Lung microvascular endothelial cell (primary cell): ENCODE measurements at regions not wholly inside any gene's neighbourhood (a gene's known extent, or its start where the extent isn't known, plus 50 kb on each side); places are given as distances from the start of the nearest gene placed in this dataset.
A peak's percentile ranks its signal among the peaks of the same experiment; 100 is the strongest.
"Not testable (repeated sequence)": the region's sequence is repeated elsewhere in the genome, so short reads cannot be mapped to it uniquely, and the experiment has no call there.

Experiments
- DNase-seq, 2 donors: peaks; one replicate each; pipeline versions ENCODE4 v3.0.0 to v3.0.0-alpha.2; 2010; ENCODE audit warnings: low read depth in 2 of 2

DNA sequence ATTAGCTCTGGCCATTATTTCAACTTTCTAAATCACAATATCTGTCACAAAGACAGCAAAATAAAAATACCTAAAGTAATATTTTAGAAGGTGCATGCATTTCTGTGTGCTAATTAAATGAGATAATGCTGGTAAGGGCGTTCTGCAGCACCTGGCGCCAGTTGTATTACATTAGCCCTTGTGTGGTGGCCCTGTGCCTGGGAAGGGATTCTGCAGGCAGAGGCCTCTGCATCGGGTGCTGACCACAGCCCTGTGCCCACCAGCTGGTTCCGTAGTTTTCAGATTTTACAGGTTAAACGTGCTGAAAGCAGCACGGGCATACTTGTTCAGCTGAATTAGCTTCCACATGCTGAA lies 157.7 kb upstream of the PRKCQ start:
- no peak for DNase-seq

DNA sequence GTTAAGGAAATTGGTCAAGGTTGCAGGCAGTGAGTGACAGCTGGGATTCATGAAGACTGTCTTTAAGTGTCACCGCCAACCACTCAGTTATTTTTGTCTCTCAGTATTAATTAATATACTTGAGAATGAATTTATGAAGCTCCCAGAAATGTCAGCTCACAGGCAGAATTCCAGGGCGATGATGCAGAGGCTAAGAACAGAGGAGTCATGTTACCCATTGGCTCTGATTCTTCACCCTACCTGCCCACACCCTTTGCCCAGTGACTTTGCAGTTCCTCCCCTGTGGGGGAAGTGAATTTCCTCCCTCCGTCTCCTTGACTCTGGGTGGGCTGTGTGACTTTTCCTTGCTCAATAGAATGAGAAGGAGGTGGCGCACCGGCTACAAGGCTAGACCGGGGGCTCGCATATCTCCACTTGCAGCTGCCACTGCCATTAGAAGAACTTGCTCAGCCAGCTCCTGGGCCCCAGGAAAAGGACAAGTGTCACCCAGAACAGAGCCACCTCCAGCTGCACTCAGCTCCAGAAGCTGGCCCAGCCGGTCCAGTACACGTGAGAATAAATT lies 157.1 kb upstream of the PRKCQ start:
- DNase-seq, result no peak

DNA sequence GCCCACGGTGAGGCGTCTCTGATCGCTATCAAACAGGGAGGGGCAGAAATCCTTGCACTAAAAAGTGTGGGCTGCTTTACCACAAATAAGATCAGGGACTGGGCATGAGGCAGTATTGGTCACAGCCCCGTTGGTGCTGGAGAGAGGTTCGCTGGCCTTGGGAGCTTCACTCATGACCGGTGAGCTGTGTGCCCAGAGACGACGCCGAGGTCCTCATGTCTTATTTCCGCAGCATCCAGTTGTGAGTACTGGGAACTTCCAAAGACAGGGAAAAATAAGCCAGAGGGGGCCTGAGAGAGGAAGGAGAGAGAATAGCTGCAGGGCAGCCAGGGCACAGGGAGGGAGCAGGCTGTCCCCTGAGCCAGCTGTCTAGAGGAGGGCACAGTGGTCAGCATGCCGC lies 154.2 kb upstream of the PRKCQ start:
- DNase-seq, result no peak

DNA sequence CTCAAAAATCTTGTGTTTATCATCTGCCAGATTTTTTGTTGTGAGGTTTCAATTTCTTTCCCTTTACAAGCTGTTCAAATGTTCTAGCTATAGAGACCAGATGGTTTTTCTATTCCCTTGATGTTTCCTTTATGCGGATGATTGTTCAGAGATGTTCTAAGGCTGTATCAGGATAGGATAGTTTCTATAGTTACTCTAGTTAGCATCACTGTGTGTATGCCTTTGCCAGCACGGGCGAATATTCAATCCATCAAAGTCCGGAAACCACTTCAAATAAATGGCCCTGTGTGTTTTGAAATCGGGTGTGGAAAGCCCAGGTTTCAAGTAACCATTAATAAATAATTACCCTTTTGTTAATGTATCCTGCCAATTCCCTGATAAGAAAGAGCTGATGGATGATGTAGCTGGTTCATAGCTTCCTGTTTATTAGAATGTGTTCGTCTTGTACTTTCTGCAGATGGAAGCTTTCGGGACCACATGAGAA lies 149.8 kb upstream of the PRKCQ start:
- peak; percentile 3 to 39 for DNase-seq

DNA sequence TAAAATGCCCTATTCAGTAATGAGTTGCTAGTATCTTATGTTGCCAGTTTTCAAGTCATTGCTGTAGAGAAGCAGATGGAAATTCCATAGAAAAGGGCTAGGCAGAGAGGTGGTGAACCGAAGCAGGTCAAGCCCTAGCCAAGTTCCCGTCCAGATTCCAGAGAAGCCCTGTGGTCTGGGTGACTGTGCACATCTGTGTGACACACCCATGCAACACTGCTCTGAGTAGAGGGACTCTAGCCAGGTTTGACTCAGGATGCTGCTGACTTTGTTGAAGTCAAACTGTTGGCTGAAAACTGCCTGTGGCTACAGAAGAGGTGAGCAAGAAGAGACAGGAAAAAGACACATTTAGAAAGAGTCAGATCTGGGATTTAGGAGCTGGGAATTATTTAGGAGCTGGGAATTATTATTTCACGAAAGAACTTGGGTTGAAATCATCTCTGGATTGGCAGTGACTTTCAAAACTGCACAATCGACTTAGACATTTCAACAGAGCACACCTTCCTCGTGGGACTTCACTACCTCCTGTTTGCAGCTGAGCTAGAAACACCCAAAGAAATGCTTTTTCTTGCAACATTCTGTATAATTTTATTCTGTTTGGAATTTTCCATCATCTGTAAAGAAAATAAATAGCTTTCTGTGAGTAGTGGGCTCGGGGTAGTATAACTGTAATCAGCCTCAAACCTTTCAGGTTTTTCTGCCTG lies 149.1 kb upstream of the PRKCQ start:
- no peak for DNase-seq

DNA sequence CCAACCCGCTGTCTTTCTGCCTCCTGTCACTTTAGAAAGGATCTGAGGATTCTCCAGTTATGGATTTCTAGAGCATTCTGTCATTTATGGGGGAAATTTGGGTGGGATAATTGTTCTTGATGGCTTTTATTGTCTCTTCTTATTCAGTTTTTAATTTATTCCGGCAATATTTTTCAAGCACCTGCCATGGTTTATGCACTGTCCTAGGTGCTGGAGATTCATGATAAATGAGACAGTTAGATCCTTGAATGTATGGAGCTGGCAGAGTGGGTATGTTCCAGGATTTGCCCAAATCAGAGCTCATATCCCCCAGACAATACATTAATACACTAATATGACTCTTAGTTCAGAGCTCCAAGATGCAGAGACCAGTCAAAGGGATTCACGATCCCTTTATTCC lies 146.8 kb upstream of the PRKCQ start:
- DNase-seq, result no peak

DNA sequence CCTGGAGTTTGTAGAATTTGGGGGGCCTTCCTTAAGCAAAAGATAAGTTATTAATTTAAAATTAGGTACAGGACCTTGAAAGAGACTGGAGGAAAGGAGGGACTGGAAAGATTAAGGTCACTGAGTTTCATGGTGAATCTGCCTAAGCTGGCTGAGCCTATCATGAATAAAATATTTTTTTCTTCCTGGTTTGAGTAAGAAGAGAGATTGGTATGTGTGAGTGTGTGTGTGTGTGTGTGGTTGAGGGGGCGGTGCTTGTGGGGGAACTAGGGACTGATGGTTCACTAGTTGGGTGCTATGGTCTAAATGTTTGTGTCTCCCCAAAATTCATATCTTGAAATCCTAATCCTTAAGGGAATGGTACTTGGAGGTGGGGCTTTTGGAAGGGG lies 142.5 kb upstream of the PRKCQ start:
- DNase-seq, result no peak

DNA sequence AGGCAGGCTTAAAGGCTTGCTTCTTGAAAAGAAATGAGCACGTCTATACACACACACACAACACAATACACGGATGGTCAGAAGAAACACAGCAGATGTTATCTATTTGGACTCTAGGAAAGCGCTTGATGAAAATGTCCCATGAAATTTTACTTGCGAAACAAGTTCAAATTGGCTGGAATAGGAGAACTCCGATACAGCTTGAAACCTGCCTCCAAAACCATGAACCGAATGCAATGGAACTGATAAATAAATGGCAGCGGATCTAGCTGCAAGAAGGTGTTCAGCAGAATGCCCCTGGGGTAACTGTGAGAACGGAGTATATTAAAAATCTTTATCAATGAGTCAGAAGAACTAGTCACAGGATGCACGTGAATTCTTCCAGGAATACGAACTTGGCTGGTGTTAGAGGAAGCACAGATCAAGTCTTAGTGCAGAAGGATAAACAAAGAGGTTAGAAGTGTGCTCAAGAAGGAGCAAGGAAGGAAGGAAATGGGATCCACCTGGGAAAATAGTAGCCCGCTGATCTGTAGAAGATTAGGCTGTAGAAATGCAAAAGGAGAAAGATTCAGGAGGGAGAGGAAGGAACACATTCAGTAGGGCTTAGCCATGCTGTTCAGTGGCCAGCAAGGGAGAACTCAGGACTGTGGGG lies 142.0 kb upstream of the PRKCQ start:
- DNase-seq, result peak; percentile 5 to 67

DNA sequence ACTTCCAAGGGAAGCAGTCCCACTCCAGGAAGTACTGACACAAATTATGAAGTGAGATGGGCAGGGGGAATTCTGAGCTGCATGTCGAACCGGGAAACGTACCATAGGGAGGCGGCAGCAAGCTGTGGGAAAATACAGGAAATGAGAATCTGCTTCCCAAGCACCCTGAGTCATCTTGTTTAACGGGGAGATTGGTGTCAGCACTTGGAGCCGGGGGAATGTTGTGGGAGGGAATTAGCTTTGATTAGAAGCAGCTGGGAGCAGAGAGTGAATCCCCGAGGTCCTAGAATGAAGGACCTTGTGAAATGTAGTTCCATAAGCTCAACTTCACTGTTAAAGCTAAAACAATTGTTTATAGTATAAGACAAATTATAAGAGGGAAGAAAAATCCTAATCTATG lies 141.4 kb upstream of the PRKCQ start:
- DNase-seq, result peak; percentile 8 to 51

DNA sequence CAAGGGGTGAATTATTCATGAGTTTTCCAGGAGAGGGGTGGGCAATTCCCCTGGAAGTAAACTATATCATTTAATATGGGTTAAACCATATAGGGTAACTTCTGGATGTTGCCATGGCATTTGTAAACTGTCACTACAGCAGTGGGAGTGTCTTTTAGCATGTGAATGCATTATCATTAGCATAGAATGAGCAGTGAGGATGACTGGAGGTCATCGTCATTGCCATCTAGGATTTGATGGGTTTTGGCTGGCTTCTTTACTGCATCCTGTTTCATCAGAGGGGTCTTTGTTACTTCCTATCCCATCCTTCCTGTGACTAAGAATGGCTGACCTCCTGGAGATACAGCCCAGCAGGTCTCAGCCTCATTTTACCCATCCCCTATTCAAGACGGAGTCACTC lies 139.5 kb upstream of the PRKCQ start:
- no peak for DNase-seq

DNA sequence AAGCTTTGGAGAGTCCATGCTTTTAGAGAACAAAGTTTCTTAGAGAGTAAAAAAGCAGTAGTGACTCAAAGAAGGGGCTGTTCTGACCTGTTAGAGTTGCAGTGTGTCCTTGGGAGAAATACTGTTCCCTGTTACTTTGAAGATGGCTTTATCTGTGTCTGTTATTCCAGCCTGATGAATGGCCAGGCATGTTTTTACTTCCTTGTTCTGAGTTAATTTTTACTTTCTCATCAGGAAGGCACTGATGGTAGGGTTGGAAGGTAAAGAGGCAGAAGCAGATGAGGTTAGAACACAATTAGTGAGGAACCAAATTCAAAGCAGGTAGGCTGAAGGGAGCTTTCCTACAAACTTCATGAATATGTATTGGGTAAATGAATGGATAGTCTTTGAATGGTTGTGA lies 138.5 kb upstream of the PRKCQ start:
- DNase-seq, result no peak

DNA sequence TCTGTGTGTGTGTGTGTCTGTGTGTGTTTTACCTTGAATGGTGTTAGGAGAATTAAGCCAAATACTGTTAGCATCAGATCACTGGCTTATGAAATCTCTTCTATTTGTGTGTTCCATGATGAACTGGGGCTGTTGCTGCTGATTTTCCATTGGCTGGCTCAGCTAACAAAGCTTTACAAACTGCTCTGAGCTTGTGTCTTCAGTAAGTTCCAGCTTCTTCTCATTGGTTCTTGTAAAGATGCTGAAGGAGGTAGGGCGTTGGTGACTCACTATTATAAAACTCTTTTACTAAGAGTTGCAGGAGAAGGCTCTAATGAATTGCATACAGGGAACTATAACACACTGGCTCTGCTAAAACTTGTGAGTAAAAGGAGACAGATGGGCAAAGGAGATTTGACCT lies 136.4 kb upstream of the PRKCQ start:
- DNase-seq, result no peak

DNA sequence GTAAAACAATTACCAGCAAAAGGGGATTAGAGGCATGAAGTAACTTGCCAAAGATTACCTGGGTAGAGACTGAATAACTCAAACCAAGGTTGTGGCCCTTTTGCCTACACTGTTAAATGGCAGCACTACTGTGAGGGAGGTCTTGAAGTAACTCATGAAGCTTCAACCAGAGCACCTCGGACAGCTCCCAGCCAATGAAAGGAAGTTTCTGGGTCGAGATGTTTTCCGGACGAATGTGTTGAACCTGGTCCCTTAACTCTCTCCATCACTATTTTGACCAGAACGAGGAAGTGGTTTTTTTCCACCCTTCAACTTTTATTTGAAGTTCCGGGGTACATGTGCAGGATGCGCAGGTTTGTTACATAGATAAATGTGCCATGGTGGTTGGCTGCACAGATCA lies 133.6 kb upstream of the PRKCQ start:
- no peak for DNase-seq

DNA sequence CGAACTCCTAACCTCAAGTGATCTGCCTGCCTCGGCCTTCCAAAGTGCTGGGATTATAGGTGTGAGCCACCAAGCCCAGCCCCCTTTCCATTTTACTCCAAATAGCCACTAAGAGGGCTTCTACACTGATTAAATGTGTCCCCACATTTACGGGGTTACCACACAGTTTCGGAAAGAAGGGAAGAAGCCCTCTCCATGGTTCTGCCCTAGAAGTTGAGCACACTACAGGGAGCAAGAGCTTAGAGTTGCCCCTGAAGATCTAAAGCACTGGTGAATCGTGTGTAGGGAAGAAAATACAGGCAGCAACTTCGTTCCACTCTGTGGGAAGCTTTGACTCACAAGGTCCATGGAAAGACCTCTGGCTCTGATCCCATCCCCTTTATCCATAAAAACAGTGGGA lies 133.0 kb upstream of the PRKCQ start:
- DNase-seq, result no peak

DNA sequence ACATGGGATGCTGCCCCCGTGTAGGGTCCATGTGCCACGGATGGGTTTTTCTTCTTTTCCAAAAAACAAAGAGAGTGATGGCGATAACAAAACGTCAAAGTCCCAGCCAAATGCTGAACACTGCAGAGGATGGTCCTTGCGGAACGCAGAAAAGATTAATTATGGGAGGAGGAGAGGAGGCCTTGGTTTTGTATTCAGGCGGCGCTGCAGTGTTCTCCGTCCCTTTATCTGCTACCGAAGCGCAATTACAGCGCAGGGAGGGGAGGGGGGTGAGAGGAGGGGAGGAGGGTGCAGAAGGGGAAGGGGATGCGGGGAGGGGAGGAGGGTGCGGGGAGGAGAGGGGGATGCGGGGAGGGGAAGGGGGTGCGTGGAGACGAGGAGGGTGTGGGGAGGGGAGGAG lies 131.8 kb upstream of the PRKCQ start:
- no peak for DNase-seq

DNA sequence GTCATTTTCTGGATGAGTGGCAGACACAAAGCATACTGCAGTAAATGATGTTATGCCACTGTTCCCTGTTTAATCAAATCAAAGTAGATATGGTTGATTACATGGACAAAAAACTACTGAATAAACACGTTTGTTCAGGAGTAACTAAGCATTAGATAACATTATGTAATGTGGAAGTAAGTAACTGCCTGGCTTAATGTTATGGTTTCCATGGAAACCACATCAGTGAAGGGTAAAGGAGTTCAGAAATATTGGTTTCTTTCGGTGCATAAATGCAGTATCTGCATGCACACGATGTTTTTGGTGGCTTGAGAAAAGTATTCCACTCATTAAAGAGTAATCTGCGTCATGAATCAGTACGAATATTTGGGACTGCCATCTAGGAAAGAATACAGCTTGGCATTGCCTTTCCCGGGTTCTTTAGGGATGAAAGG lies 131.3 kb upstream of the PRKCQ start:
- DNase-seq, result no peak

DNA sequence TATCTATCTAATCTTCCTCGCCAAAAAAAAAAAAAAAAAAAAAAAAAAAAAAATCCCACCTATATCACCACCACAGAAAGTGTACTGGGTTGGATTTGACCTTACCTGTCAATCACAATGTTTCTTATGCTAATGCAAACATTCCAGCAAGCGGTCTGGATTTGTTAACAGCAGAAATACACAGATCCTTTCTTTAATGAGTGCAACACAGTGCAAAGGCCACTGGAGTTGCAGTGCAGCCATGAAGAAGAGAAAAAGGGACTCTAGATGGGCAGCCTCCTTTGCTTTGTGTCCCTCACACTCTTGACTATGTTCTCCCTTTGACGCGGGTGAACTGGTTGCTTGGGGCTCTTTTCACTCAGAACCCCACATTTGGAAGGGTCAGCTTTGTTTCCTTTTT lies 127.3 kb upstream of the PRKCQ start:
- no peak for DNase-seq

DNA sequence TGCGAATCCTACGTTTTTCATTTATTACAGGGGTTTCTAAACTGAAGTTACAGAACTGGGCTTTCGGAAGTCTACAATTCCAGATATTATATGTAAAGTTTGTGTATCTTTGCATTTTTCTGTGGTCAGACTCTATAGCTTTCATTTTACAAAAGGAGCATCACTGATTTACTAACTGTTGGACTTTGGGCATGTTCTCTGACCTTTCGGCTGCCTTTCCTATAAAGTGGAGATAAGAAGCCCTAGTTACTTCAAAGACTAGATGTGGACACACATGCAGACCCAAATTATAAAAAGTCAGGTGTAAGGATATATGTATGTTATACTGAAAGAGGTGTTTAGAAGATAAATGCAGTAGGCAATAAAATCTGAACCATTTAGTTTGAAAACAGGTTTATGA lies 126.6 kb upstream of the PRKCQ start:
- no peak for DNase-seq

DNA sequence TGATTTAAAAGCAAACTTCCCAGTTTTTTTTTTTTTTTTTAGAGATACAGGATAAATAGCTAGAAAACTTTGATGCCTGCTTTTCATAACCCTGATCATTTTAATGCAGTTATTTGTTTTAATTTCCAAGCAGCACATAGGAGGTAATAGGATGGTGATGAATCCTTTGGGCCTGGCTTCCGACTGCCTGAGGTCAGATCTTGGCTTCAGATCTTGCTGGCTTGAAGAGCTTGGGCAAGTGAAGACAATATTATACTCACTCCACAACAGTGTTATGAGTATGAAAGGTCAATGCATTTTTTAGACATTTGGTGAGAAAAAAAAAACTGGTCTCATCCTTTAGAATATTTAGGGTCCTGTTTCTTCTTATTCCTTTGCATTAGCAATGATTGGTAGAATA lies 124.8 kb upstream of the PRKCQ start:
- no peak for DNase-seq

DNA sequence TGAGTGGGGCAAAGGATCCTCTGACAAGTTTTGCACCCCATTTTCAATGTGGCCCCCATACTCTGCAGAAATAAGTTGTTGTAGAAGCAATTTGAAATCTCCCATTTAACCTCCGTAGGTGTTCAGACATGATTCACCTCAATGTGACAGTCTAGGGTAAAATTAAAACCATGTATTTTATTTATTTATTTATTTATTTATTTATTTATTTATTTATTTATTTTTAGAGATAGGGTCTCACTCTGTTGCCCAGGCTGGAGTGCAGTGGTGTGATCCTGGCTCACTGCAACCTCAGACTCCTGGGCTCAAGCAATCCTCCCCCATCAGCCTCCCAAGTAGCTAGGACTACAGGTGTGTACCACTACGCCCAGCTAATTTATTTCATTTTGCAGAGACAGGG lies 122.8 kb upstream of the PRKCQ start:
- not testable (repeated sequence) for DNase-seq

DNA sequence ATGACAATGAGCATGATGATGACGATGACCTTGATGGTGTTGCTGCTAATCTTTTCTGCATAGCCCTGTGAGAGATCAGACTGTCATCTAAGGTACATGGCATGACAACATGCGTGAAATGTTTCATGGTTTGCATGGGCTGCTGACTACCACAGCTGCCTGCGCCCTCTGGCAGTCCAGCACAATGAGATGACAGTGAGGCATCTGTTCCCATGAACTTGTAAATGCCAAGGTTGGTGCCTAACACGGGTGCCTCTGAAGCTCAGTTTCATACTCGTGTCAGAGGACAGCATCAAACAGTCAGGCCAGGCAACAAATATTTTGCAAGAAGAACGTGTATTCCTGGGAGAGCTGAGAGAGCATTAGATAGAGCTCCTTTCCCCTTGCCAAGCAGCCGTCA lies 122.0 kb upstream of the PRKCQ start:
- DNase-seq, result no peak

DNA sequence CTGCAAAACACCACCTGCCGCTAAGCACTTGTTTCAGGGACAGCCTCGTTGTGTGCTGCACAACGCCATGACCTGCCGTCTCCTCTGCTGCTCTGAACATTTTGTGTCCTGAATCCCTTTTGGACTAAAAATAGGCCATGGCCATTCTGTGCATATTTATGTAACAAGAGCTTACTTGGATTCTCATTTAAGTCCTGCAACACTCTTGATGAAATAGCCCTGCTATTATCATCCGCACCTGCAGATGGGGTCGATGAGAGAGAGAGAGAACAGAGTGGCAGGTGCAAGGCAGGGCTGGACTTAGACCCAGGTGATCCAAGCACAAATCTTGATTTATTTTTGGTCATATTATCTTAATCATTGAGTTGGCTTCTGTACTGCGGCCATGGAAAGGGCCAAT lies 121.2 kb upstream of the PRKCQ start:
- no peak for DNase-seq

DNA sequence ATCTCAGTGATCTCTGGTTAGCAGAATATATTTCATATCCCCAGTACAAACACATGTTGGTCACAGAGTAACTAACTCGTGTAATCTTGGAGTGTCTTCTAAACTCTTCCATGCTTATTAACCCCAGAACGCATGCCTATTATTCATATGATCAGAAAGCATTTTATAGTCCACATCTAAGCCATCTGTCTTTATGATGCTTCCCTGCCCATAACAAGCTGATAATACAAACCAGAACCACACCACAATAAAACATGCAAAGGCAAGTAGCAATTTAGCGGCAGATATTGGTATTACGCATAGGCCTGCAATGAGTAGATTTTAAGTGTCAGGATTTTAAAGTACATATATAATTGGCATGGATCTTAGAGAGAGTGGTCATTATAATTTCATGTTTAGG lies 120.0 kb upstream of the PRKCQ start:
- DNase-seq, result no peak
